IMR-90 (cell line): ENCODE measurements at regions not wholly inside any gene's neighbourhood (a gene's known extent, or its start where the extent isn't known, plus 50 kb on each side); places are given as distances from the start of the nearest gene placed in this dataset.

ENCODE experiments used
- ATAC-seq: fragments of 200-7000 bp; cut with Tn5 transposase; 2 replicates; pipeline ENCODE4 v1.9.1; 2020; ENCODE audit warnings: low read depth, mild to moderate bottlenecking, moderate library complexity
- BruUV-seq: library from RNA; stranded (reverse); fragments of 400-500 nt; replicated peaks from 2 replicates; lab custom pipeline; 2021; lab: Mats Ljungman, UMichigan
- CTCF ChIA-PET: fragments of 300-600 bp; formaldehyde crosslinking; extraction: SDS; loops from one replicate; lab custom pipeline; 2021; ENCODE audit warnings: antibody characterized with exemption; lab: Yijun Ruan, JAX
- POLR2A ChIA-PET: fragments of 300-600 bp; sonication (Branson Sonifier 250); formaldehyde crosslinking; loops from one replicate; lab custom pipeline; 2022; ENCODE audit warnings: antibody characterized with exemption; ENCODE audit not compliant: unreplicated experiment; lab: Charles Lee
- DNase-seq: peaks from one replicate; pipeline ENCODE4 v3.0.0; 2013
- H2AFZ ChIP-seq: replicated peaks from 2 replicates; pipeline ENCODE3; 2013; ENCODE audit warnings: low read length, mild to moderate bottlenecking; ENCODE audit not compliant: poor library complexity
- H2AK5ac ChIP-seq: 2 replicates; pipeline ENCODE4 v1.6.1; 2013; ENCODE audit warnings: low read depth, low read length, inconsistent platforms
- H2AK9ac ChIP-seq: replicated peaks from 2 replicates; pipeline ENCODE3; 2013; ENCODE audit warnings: mild to moderate bottlenecking, low read depth, low read length, moderate library complexity; ENCODE audit not compliant: poor library complexity
- H2BK120ac ChIP-seq: 2 replicates; pipeline ENCODE4 v1.6.1; 2013; ENCODE audit warnings: low read depth, low read length, inconsistent platforms
- H2BK15ac ChIP-seq: 3 replicates; pipeline ENCODE4 v1.6.1; 2013; ENCODE audit warnings: low read depth, low read length, inconsistent platforms
- H2BK20ac ChIP-seq: 2 replicates; pipeline ENCODE4 v1.6.1; 2013; ENCODE audit warnings: low read depth, mild to moderate bottlenecking, inconsistent platforms, low read length, moderate library complexity
- H2BK5ac ChIP-seq: 2 replicates; pipeline ENCODE4 v1.6.1; 2013; ENCODE audit warnings: mild to moderate bottlenecking, low read depth, low read length, inconsistent platforms; ENCODE audit not compliant: poor library complexity, severe bottlenecking
- H3K14ac ChIP-seq: replicated peaks from 2 replicates; pipeline ENCODE4 v1.6.1; 2013; ENCODE audit warnings: low read depth, low read length, inconsistent platforms
- H3K18ac ChIP-seq: 2 replicates; pipeline ENCODE4 v1.6.1; 2013; ENCODE audit warnings: low read depth, low read length, control low read depth
- H3K23ac ChIP-seq: 2 replicates; pipeline ENCODE4 v1.6.1; 2013; ENCODE audit warnings: low read depth, low read length, inconsistent platforms
- H3K27ac ChIP-seq: 2 replicates; pipeline ENCODE4 v1.5.1; 2013; ENCODE audit warnings: mild to moderate bottlenecking, control low read depth, low read length; ENCODE audit not compliant: insufficient read depth
- H3K27me3 ChIP-seq: 2 replicates; pipeline ENCODE4 v1.6.1; 2013; ENCODE audit warnings: low read length; ENCODE audit not compliant: control insufficient read depth, insufficient read depth
- H3K36me3 ChIP-seq: 2 replicates; pipeline ENCODE4 v1.6.1; 2013; ENCODE audit warnings: low read length, mixed read lengths; ENCODE audit not compliant: control insufficient read depth, insufficient read depth
- H3K4ac ChIP-seq: 2 replicates; pipeline ENCODE4 v1.6.1; 2013; ENCODE audit warnings: low read depth, low read length, inconsistent platforms
- H3K4me1 ChIP-seq: 2 replicates; pipeline ENCODE4 v1.6.1; 2013; ENCODE audit warnings: low read length, mixed read lengths; ENCODE audit not compliant: control insufficient read depth, insufficient read depth
- H3K4me2 ChIP-seq: 2 replicates; pipeline ENCODE4 v1.6.1; 2013; ENCODE audit warnings: low read depth, mild to moderate bottlenecking, control low read depth, low read length, moderate library complexity
- H3K4me3 ChIP-seq: 2 replicates; pipeline ENCODE4 v1.5.1; 2013; ENCODE audit warnings: low read depth, mild to moderate bottlenecking, control low read depth, low read length, moderate library complexity; ENCODE audit not compliant: insufficient read depth
- H3K56ac ChIP-seq: 2 replicates; pipeline ENCODE4 v1.6.1; 2013; ENCODE audit warnings: low read length, inconsistent platforms; ENCODE audit not compliant: insufficient read depth; ENCODE audit errors: extremely low read depth
- H3K79me1 ChIP-seq, 2 experiments: 2 replicates each; pipeline ENCODE4 v1.6.1; 2013; ENCODE audit warnings: low read length in 2 of 2, inconsistent platforms in 1 of 2, low read depth in 1 of 2
- H3K9ac ChIP-seq: 2 replicates; pipeline ENCODE4 v1.6.1; 2013; ENCODE audit warnings: low read depth, low read length, control low read depth
- H3K9me1 ChIP-seq: 2 replicates; pipeline ENCODE4 v1.6.1; 2013; ENCODE audit warnings: low read length, inconsistent platforms; ENCODE audit not compliant: insufficient read depth
- H3K9me3 ChIP-seq: 2 replicates; pipeline ENCODE4 v1.6.1; 2013; ENCODE audit warnings: low read length; ENCODE audit not compliant: control insufficient read depth, insufficient read depth
- H4K20me1 ChIP-seq: 2 replicates; pipeline ENCODE4 v1.6.1; 2013; ENCODE audit warnings: low read length, inconsistent platforms; ENCODE audit not compliant: insufficient read depth
- H4K5ac ChIP-seq: 2 replicates; pipeline ENCODE4 v1.6.1; 2013; ENCODE audit warnings: mild to moderate bottlenecking, low read depth, low read length, control low read depth
- H4K8ac ChIP-seq, 2 experiments: 2 replicates each; pipeline ENCODE4 v1.6.1; 2013; ENCODE audit warnings: low read depth in 2 of 2, low read length in 2 of 2, control low read depth in 1 of 2, inconsistent platforms in 1 of 2
- H4K91ac ChIP-seq: 2 replicates; pipeline ENCODE4 v1.6.1; 2013; ENCODE audit warnings: low read depth, low read length, inconsistent platforms; ENCODE audit not compliant: insufficient read depth
- BHLHE40 ChIP-seq: fragments of 150-350 bp; IDR thresholded peaks from 2 replicates; pipeline ENCODE4 v1.6.1; 2016; ENCODE audit warnings: mild to moderate bottlenecking, low read depth, low read length
- CEBPB ChIP-seq: IDR thresholded peaks from 2 replicates; pipeline ENCODE4 v1.6.1; 2012; ENCODE audit warnings: low read depth, low read length, improper control_type of control experiment
- CHD1 ChIP-seq: IDR thresholded peaks from 2 replicates; pipeline ENCODE4 v1.6.1; 2012; ENCODE audit warnings: low read depth, low read length, improper control_type of control experiment
- CTCF ChIP-seq: conservative IDR thresholded peaks from 2 replicates; pipeline ENCODE4 v1.5.1; 2012; ENCODE audit warnings: mild to moderate bottlenecking, low read depth, low read length, improper control_type of control experiment
- FOS ChIP-seq: fragments of 150-350 bp; IDR thresholded peaks from 2 replicates; pipeline ENCODE4 v1.6.1; 2016; ENCODE audit warnings: low read depth, low read length
- MAZ ChIP-seq: IDR thresholded peaks from 2 replicates; pipeline ENCODE4 v1.6.1; 2012; ENCODE audit warnings: low read depth, mild to moderate bottlenecking, low read length, improper control_type of control experiment, moderate library complexity, borderline replicate concordance
- NFE2L2 ChIP-seq: fragments of 150-350 bp; IDR thresholded peaks from 2 replicates; pipeline ENCODE4 v1.6.1; 2016; ENCODE audit warnings: low read depth, mild to moderate bottlenecking, low read length
- WGBS, 2 experiments: methylation state at CpG; one replicate each; pipeline versions ENCODE4 v1.1.5 to v1.1.7; 2013; ENCODE audit warnings: missing lambda C conversion rate in 2 of 2; ENCODE audit not compliant: insufficient read length in 1 of 2; ENCODE audit errors: extremely low coverage in 2 of 2; 5-methylcytosine and 5-hydroxymethylcytosine counted together
- dilution Hi-C: fragments of 300-500 bp; cut with HindIII; formaldehyde crosslinking; loops from one replicate; pipeline ENCODE4 v1.14.3; 2018; ENCODE audit warnings: low sequenced_read_pairs; ENCODE audit not compliant: unreplicated experiment
- in situ Hi-C: fragments of 300-500 bp; cut with MboI; formaldehyde crosslinking; loops from 3 replicates; pipeline ENCODE4 v1.14.3; 2019; ENCODE audit warnings: low sequenced_read_pairs, inconsistent platforms, mixed read lengths
- intact Hi-C: fragments of 100-400 bp; cut with micrococcal nuclease; formaldehyde crosslinking; loops from 2 replicates; pipeline ENCODE4 v1.10.0; 2022

GRCh38 chr11:23370580-23371275, 510.5 kb upstream of the CCDC179 start:
- Histone ChIP-seq H4K5ac (no peak overlapping the region), H3K79me1 (no peaks in the 10 kb centered on the region), H3K36me3 (no peaks in the 10 kb centered on the region), H2BK15ac (no peak overlapping the region), H3K9me1 (no peaks in the 10 kb centered on the region), H3K4me1 (no peaks in the 10 kb centered on the region), H3K9ac (no peak overlapping the region), H3K56ac (no peak overlapping the region), H3K27ac (no peak overlapping the region), H3K4me3 (no peak overlapping the region), H3K23ac (no peak overlapping the region), H4K8ac (no peak overlapping the region), H2AK9ac (no peak overlapping the region), H4K20me1 (no peaks in the 10 kb centered on the region), H3K4ac (no peak overlapping the region), H3K27me3 (no peaks in the 10 kb centered on the region), H2BK5ac (no peak overlapping the region), H4K91ac (no peak overlapping the region), H2BK120ac (no peak overlapping the region; the same call in 1 of the 2 replicates), H3K4me2 (no peak overlapping the region), H3K18ac (no peak overlapping the region), H3K14ac (no peak overlapping the region), H2AK5ac (no peak overlapping the region), H2AFZ (no peak overlapping the region), H2BK20ac (no peak overlapping the region), H3K9me3 (no peaks in the 10 kb centered on the region)
- ATAC-seq, result no peak
- intact Hi-C loops (no loop called here), dilution Hi-C loops (no loop called here), in situ Hi-C loops (no loop called here)
- POLR2A ChIA-PET, result no interaction called here
- TF ChIP-seq BHLHE40 (no peak), CTCF (no peak), FOS (no peak), NFE2L2 (no peak), CHD1 (no peak), CEBPB (peak; percentile 38; the same call in 1 of the 2 replicates), MAZ (no peak)
- DNase-seq, result peak; percentile 10
- CTCF ChIA-PET, result no interaction called here
- no CpG with 5 or more reads among the region's 3 CpGs for WGBS, 2 experiments
- BruUV-seq, result no TSS peak
